Esophagus muscularis mucosa (tissue), 4 donors: ENCODE measurements at regions not wholly inside any gene's neighbourhood (a gene's known extent, or its start where the extent isn't known, plus 50 kb on each side); places are given as distances from the start of the nearest gene placed in this dataset.

Experiments used
- DNase-seq: peaks from one replicate; pipeline ENCODE4 v3.0.0-alpha.2; 2017; ENCODE audit errors: extremely low spot score
- H3K27ac ChIP-seq, 4 donors: fragments of 200-600 bp; sonication (generic); replicated peaks in 1 of 4; 1 replicate in 3 of 4; 2 replicates in 1 of 4; pipeline ENCODE4 v1.5.1; 2016 to 2019; ENCODE audit warnings: mild to moderate bottlenecking in 1 of 4
- H3K27me3 ChIP-seq, 4 donors: fragments of 200-600 bp; sonication (generic); one replicate each; pipeline versions ENCODE4 v1.5.1 to v1.6.0; 2016 to 2019
- H3K36me3 ChIP-seq, 4 donors: fragments of 200-600 bp; sonication (generic); one replicate each; pipeline ENCODE4 v1.5.1; 2016 to 2019
- H3K4me1 ChIP-seq, 4 donors: fragments of 200-600 bp; sonication (generic); one replicate each; pipeline ENCODE4 v1.5.1; 2016 to 2019
- H3K4me3 ChIP-seq, 4 donors: fragments of 200-600 bp; sonication (generic); 1 replicate in 2 of 4; 2 replicates in 2 of 4; pipeline ENCODE4 v1.5.1; 2016 to 2019; ENCODE audit warnings: mild to moderate bottlenecking in 4 of 4, moderate library complexity in 1 of 4
- H3K9me3 ChIP-seq, 4 donors: fragments of 200-600 bp; sonication (generic); 1 replicate in 3 of 4; 2 replicates in 1 of 4; pipeline ENCODE4 v1.5.1; 2016 to 2019
- EP300 ChIP-seq: sonication (generic); formaldehyde crosslinking; IDR thresholded peaks from one replicate; pipeline ENCODE4 v1.6.1; 2017; ENCODE audit warnings: antibody characterized with exemption
- POLR2A ChIP-seq: fragments of 450-650 bp; IDR thresholded peaks from one replicate; pipeline ENCODE4 v1.6.1; 2017; ENCODE audit warnings: antibody characterized with exemption, moderate library complexity, mild to moderate bottlenecking, low read depth
- POLR2AphosphoS5 ChIP-seq, 2 donors: sonication (generic); formaldehyde crosslinking; IDR thresholded peaks; one replicate each; pipeline ENCODE4 v1.6.1; 2017; ENCODE audit warnings: antibody characterized with exemption in 2 of 2
- WGBS: methylation state at CpG from one replicate; pipeline ENCODE4 v1.1.5; 2018; 5-methylcytosine and 5-hydroxymethylcytosine counted together
- intact Hi-C: fragments of 100-400 bp; cut with DNase I; formaldehyde crosslinking; loops from one replicate; pipeline ENCODE4 v1.15.1; 2023
- TF ChIP-seq, protein P1 (sequence below), 3 experiments: fragments of 200-600 bp in 2 of 3; fragments of 450-650 bp in 1 of 3; sonication (generic) in 2 of 3; IDR thresholded peaks; one replicate each; pipeline ENCODE4 v1.5.1; 2017 to 2019; ENCODE audit warnings: antibody characterized with exemption in 3 of 3, mild to moderate bottlenecking in 2 of 3, moderate library complexity in 1 of 3

DNA sequence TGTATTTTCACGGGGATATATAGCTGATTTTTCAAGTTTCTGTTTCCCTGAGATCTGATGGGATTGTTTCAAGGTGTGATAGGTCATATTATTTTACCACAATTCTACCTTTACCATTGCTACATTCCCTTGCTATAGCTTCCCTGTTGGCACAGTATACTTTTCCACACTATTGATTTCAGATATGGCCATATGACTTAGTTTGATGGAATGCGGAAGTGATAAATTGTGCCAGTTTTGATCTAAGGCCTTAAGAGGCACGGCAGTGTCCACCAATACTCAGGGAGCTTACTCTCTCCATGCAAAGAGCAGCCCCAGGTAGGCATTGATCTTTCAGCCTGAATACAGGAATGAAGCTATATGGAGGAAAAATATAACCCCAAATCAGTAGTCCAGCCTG is 315.7 kb downstream of the SLC16A7 start:
- intact Hi-C loops = no loop called here
- no peaks in the 10 kb centered on the region for H3K9me3 ChIP-seq
- TF ChIP-seq EP300 (no peak), POLR2AphosphoS5 (IDR thresholded peaks at IDR 0.05) (no peak), POLR2A (no peak)
- TF ChIP-seq, protein P1, sequence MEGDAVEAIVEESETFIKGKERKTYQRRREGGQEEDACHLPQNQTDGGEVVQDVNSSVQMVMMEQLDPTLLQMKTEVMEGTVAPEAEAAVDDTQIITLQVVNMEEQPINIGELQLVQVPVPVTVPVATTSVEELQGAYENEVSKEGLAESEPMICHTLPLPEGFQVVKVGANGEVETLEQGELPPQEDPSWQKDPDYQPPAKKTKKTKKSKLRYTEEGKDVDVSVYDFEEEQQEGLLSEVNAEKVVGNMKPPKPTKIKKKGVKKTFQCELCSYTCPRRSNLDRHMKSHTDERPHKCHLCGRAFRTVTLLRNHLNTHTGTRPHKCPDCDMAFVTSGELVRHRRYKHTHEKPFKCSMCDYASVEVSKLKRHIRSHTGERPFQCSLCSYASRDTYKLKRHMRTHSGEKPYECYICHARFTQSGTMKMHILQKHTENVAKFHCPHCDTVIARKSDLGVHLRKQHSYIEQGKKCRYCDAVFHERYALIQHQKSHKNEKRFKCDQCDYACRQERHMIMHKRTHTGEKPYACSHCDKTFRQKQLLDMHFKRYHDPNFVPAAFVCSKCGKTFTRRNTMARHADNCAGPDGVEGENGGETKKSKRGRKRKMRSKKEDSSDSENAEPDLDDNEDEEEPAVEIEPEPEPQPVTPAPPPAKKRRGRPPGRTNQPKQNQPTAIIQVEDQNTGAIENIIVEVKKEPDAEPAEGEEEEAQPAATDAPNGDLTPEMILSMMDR (IDR thresholded peaks at IDR 0.05) = no peak
- H3K4me3 ChIP-seq = no peak overlapping the region
- no peaks in the 10 kb centered on the region for H3K27me3 ChIP-seq
- no peaks in the 10 kb centered on the region for H3K4me1 ChIP-seq
- DNase-seq = no peak
- H3K36me3 ChIP-seq = no peaks in the 10 kb centered on the region
- 95% methylated on average over 3 of the region's 3 CpGs for WGBS
- no peak overlapping the region for H3K27ac ChIP-seq

DNA sequence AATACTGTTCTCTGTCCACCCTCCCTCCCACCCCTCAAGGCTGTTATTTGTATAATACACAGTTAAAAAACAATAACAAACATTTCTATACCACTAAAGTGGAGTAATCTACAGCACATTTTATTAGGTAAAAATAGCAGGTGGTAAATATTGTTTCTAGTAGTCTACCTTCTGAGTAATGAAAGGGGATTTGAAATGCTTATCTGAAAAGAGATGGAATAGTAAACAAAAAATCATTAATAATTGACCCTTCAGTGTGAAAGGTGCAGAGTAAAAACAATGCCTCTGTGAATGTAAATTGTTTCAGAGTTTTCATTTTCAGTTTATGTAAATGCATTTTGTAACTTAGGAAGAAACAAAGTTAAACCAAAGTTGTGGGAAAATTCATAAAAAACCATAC is 321.2 kb downstream of the SLC16A7 start:
- Histone ChIP-seq H3K27me3 (no peaks in the 10 kb centered on the region), H3K9me3 (no peaks in the 10 kb centered on the region), H3K4me3 (no peak overlapping the region), H3K36me3 (no peaks in the 10 kb centered on the region), H3K27ac (no peak overlapping the region), H3K4me1 (no peaks in the 10 kb centered on the region)
- TF ChIP-seq POLR2AphosphoS5 (IDR thresholded peaks at IDR 0.05) = no peak
- TF ChIP-seq, protein P1 (IDR thresholded peaks at IDR 0.05) = no peak
- TF ChIP-seq EP300 = no peak
- TF ChIP-seq POLR2A = no peak
- intact Hi-C loops = no loop called here
- no peak for DNase-seq

DNA sequence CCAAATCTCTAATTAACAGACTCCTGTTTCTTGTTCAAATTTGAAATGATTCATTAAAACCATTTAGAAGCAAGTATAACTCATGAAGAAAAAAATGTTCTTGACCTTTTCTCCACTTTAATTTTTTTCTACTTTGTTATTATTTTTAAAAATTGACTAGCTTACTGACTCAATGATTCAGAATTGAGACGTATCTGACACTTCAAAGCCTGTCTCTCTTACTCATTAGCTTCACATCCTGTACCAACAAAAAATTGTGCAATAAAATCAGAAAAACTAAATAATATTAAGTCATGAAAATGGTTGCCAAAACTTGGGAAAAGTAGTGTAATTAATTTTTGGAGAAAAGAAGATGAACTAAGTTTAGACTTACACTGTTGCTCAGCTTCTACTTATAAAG is 331.2 kb downstream of the SLC16A7 start:
- H3K36me3 ChIP-seq = no peaks in the 10 kb centered on the region
- H3K27me3 ChIP-seq = no peaks in the 10 kb centered on the region
- no peak overlapping the region for H3K4me3 ChIP-seq
- no peaks in the 10 kb centered on the region for H3K4me1 ChIP-seq
- TF ChIP-seq, protein P1 (IDR thresholded peaks at IDR 0.05) = no peak
- TF ChIP-seq POLR2AphosphoS5 (IDR thresholded peaks at IDR 0.05) = no peak
- TF ChIP-seq POLR2A = no peak
- intact Hi-C loops = no loop called here
- DNase-seq = no peak
- no peak overlapping the region for H3K27ac ChIP-seq
- no peaks in the 10 kb centered on the region for H3K9me3 ChIP-seq
- 81% methylated on average over 1 of the region's 1 CpG for WGBS

- 64% methylated on average over 1 of the region's 1 CpG for WGBS
Measured at GRCh38 chr12:59928416-59928815, 332.6 kb downstream of the SLC16A7 start.

DNA sequence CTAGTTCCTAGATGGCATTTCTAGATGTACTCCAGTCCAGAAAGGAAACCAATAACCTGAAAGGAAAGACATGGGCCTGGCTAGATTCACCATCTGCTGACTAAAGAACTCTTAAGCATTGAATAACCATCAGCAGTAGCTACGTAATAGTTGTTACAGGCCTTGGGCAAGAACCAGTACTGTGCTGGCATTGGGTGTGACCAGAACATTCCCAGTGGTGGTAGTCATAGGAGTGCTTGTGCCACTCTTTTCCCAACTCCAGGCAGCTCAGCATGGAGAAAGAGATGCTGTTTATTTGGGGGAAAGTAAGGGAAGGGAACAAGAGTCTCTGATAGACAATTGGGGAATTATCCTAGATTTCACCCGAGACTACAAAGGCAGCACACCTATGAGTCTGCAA is 333.3 kb downstream of the SLC16A7 start:
- Histone ChIP-seq H3K9me3 (no peaks in the 10 kb centered on the region), H3K4me1 (no peaks in the 10 kb centered on the region), H3K27ac (no peak overlapping the region), H3K4me3 (no peak overlapping the region), H3K27me3 (no peaks in the 10 kb centered on the region), H3K36me3 (no peaks in the 10 kb centered on the region)
- TF ChIP-seq POLR2AphosphoS5 (IDR thresholded peaks at IDR 0.05) = no peak
- no peak for TF ChIP-seq EP300
- TF ChIP-seq POLR2A = no peak
- TF ChIP-seq, protein P1 (IDR thresholded peaks at IDR 0.05) = no peak
- intact Hi-C loops = no loop called here
- no peak for DNase-seq
- 76% methylated on average over 2 of the region's 2 CpGs for WGBS

More at GRCh38 chr12:59928416-59928815, 332.6 kb downstream of the SLC16A7 start:
- H3K27ac ChIP-seq = no peak overlapping the region
- intact Hi-C loops = no loop called here
- TF ChIP-seq, protein P1 (IDR thresholded peaks at IDR 0.05) = no peak
- TF ChIP-seq EP300 = no peak
- TF ChIP-seq POLR2A = no peak
- TF ChIP-seq POLR2AphosphoS5 (IDR thresholded peaks at IDR 0.05) = no peak
- no peaks in the 10 kb centered on the region for H3K36me3 ChIP-seq
- no peaks in the 10 kb centered on the region for H3K9me3 ChIP-seq
- H3K27me3 ChIP-seq = no peaks in the 10 kb centered on the region
- no peak overlapping the region for H3K4me3 ChIP-seq
- no peaks in the 10 kb centered on the region for H3K4me1 ChIP-seq
- no peak for DNase-seq
